Erythroblast (primary cell): ENCODE measurements at regions not wholly inside any gene's neighbourhood (a gene's known extent, or its start where the extent isn't known, plus 50 kb on each side); places are given as distances from the start of the nearest gene placed in this dataset.

Experiments used
- DNase-seq, 2 experiments: peaks; one replicate each; lab custom pipeline; 2025; lab: John Stamatoyannopoulos, UW
- GATA1 ChIP-seq: IDR thresholded peaks from 2 replicates; pipeline ENCODE4 v1.6.1; 2011; ENCODE audit warnings: low read depth, mild to moderate bottlenecking, control low read depth, low read length, moderate library complexity
- POLR2A ChIP-seq: IDR thresholded peaks from 2 replicates; pipeline ENCODE4 v1.6.1; 2011; ENCODE audit warnings: mild to moderate bottlenecking, low read length

DNA sequence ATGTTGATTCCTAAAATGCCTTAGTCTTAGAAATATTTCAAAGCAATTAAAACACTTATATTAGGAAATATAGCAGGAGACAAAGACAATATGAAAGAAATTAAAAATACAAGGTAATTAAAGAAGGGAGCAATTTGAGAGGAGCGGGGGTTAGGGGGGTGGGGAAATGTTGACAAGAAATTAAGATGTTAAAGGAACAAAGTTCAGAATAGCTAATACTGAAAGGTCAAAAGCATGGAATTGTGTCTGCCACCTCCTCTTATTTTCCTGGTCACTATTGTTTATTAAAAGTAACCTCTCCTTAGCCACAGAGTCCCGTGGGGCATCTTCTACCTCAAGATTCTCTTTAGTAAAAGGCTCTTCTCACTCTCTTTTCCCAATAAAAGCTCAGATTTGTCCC lies 244.1 kb downstream of the MREG start:
- TF ChIP-seq POLR2A (no peak), GATA1 (no peak)
- no peak for DNase-seq

DNA sequence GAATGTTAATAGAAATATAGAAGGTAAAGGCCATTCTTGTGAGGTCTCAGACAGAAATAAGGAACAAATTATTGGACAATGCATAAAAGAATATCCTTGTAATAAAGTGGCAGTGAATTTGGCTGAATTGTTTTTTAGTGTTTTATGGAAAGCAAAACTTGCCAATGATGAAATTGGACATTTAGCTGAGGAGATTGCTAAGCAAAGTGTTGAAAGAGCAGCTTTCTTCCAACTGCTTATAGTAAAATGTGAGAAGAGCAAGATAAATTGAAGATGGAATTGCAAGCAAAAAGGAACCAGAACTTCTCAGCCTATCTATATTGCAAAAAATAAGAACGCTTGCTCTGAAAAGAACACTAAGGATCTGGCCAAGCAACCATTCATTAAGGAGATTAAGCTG lies 245.7 kb downstream of the MREG start:
- DNase-seq = no peak
- TF ChIP-seq GATA1 (no peak), POLR2A (no peak)

DNA sequence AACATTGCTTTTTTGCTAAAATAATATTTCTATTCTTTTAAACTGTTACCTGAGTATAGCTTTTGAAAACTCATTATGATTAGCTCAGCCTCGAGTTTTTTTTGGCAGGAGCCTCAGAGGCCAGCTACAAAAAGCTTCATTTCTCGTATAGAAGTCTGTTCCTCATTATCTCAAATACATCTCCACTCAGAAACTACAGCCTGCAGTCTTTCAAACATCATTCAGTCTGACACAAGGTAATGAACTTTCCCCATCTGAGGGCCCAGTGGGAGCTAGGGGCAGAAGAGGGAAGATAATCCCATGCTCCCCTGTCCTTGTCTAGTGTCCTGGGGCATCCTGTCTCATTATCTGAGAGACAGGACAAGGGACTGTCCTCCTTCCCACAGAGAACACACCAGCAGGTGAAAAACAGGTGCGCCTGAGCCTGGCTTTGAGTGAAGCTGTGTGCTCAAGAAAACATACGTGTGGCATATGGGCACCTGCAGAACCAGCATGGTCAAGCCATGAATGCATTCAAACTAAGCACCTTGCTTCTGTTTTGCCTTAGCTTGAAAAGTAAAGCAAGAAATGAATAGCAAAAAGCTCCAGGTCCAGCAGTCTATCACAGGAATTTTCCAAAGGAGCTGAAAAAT lies 247.5 kb downstream of the MREG start:
- no peak for DNase-seq
- TF ChIP-seq GATA1 (no peak), POLR2A (no peak)

DNA sequence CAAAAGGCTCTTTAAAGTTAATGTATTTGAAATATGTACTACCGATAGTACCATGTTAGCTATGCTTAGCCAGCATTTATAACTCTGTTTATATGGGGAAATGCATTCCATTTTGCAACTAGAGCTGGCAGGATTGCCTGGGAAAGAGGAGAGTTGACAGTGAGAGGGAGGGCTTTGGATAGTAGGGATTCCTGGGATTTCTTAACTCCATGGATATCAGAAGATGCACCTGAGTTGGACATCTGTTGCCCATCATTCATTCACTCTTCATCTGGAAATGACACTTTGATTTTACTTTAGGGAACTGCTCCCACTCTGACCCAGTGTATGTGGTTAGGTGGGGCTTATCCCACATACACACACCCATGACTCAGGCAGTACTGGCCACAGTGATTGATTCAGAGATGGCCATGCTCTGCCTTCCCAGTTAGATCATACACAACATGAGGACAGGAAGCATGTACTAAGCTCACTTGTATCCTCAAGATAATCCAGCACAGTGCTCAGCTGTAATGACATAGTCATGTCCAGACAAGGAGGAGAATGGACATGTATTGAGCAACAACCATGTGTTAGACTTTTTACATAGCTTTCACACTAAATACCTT lies 248.8 kb downstream of the MREG start:
- TF ChIP-seq POLR2A = no peak
- no peak for TF ChIP-seq GATA1

DNA sequence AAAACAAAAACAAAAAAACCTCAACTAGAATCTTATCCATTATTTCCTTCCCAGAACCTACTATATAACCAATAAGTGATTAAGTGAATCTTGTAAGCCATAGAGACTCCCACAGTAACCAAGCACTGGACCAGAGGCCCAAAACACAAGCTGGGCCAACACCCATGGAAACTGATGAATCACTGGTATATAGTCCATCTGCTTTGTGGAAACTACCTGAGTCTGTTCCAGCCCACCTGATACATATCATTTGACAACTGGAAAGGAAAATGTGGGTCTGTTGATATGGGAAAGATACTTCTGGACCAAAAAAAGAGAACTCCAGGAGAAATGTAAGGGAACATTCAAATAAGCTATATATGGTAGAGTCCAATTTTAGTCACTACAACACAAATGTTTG lies 252.8 kb downstream of the MREG start:
- no peak for DNase-seq
- no peak for TF ChIP-seq POLR2A
- no peak for TF ChIP-seq GATA1

More for the DNA sequence above, 248.8 kb downstream of the MREG start:
- peak; percentile 5 to 22 for DNase-seq

DNA sequence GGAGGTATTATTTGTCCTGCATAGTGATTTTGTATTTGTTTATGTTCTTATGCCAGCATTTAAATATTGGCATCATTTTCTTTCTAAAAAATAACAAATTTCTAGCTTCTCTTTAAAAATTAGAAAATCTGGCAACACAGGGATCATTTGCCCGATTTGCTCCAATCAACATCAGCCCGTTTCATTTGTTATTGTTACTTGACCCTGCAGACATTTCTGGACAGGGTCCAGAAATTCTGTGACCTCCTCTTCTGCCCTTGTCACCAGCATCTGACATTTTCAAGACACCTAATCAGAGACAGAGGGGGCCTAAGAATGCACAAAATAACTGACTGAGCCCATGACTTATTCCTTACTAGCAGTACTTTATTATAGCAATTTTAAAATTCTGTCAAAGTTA lies 253.3 kb downstream of the MREG start:
- no peak for DNase-seq
- TF ChIP-seq POLR2A (no peak), GATA1 (no peak)

DNA sequence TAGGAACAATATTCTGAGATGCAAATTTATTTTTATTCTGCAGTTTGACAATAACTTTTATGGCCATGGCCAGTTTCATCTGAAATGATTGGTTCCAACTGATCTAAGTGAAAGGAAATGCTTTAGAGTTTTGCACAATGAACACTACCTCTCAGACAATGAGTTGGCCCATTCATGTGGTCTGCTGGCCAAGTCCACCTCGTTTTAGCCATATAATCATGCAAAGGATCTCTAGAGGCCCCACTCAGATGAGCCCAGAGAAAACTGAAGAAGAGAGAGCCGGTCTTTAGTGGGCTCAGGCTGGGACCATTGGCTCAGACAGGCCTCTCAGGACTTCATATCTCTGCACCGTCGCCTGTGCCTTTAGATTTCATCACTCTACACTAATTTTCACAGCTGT lies 254.7 kb downstream of the MREG start:
- TF ChIP-seq POLR2A = no peak
- TF ChIP-seq GATA1 = no peak
- DNase-seq = no peak

DNA sequence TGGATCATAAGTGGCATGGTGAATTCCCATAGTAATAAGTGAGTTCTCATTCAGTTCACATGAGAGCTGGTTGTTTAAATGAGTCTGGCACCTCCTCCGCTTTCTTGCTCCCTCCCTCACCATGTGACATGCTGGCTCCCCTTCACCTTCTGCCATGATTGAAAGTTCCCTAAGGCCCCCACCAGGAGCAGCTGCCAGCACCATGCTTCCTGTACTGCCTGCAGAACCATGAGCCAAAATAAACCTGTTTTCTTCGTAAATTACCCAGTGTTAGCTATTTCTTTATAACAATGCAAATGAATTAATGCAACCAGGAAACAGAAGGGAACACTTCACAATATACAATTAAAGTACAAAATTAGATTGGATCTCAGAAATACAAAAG lies 257.0 kb downstream of the MREG start:
- DNase-seq = no peak
- TF ChIP-seq GATA1 = no peak
- TF ChIP-seq POLR2A = no peak

DNA sequence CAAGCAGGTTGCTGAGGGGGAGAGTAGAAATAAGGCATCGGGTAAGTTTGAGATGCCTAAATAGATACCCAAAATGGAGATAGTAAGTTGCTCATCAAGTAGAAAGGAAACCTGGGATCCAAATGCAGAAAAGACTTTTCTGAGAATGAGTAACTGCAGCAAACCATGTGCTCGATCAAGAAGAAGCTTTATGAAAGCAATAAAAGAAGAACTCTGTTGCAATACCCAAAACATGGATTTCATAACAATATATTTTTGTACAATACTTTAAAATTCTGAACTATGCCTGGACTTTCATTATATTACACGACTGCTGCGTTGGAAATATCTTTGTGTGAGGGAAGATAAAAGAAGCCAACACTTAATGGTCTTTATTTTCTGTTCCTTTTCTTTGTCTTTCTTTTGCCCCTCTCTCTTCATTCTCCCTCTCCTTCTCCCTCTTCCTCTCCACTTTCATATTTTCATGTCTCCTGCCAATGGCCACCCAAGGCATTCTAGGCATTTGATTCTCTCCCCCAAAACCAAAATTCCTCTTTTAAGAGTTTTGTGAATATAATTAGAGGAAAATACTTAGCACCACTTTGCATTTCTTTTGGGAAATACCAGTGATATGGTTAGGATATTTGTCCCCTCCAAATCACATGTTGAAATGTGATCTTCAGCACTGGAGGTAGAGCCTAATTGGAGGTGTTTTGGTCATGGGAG lies 257.6 kb downstream of the MREG start:
- TF ChIP-seq POLR2A = no peak
- TF ChIP-seq GATA1 = no peak
- DNase-seq = no peak

DNA sequence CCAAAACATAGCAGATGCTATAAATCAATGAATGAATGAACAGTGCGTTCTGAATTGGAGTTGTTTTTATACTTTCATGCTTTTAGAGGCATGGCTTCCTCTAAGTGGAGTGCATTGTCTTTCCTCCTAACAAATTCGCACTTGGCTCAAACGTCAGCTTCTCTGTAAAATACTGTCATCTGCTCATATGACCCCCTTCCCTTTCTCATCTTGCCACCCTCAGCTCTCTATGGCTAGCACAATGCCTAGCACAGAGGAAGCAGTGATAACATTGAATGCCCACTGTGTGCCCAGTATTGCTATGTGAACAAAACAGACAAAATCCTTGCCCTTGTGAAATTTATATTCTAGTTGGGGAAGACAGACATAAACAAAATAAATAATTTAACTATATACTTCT lies 258.8 kb downstream of the MREG start:
- TF ChIP-seq POLR2A = no peak
- TF ChIP-seq GATA1 = no peak
- no peak for DNase-seq

DNA sequence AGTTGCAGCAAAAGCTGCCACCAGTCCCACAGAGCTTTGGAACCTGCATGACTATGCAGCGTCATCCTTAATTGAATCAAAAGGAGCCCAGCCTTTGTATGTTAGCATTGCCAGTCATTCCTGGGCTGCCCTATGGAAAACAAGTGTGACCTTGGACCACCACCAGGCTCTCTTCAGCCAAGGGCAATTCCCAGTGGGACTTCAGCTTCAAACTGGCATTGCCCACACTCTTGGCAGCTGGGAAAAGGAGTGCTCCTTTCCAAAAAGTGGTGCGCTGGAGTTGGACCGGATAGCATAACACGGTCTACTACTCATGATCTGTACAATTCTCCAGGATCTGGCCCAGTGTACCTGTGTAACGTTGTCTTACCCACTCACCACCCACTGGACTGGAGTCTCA lies 259.5 kb downstream of the MREG start:
- no peak for DNase-seq
- TF ChIP-seq POLR2A (no peak), GATA1 (no peak)

DNA sequence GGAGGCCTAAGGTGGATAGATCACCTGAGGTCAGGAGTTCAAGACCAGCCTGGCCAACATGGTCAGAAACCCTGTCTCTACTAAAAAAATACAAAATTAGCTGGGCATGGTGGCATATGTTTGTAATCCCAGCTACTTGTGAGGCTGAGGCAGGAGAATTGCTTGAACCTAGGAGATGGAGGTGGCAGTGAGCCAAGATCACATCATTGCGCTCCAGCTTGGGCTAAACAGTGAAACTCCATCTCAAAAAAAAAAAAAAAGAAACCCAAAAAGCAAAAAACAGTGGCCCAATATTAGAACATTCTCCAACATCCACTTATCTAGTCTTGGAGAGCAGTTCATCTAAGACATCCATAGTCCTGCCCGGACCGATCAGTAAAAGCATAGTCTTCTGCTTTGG lies 260.4 kb downstream of the MREG start:
- DNase-seq = no peak
- TF ChIP-seq GATA1 (no peak), POLR2A (no peak)

DNA sequence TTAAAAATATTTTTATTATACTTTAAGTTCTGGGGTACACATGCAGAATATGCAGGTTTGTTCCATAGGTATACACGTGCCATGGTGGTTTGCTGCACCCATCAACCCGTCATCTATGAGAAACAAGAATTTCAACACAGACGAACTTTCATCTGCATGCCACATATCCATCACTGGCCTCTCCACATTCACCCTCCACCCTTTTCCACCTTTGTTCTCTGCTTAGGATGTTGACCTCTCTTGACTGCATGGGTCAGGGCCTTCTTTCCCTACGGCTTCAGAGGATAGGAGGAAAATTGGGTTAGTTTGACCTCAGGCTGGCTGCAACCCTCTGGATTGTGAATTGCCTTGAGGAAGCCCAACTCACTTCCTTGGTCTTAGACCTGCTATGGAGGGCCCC lies 260.9 kb downstream of the MREG start:
- TF ChIP-seq GATA1 (no peak), POLR2A (no peak)
- DNase-seq = no peak

DNA sequence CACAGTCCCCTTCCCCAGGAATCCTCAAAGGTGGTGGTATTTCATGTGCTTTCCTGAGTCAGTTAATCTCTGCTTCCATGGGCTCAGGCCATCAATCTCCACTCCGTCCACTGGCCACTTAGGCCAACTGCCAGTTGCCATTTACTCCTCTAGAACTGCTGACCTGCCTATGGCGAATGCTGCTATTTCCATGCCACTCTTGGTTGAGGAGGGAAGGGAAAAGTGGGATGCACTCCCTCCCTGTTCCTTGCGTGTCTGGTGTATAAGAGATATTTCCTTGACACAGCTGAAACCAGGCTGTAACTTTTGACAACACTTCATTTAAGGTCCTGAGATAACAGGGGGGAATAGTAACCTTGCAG lies 261.5 kb downstream of the MREG start:
- DNase-seq = no peak
- TF ChIP-seq GATA1 (no peak), POLR2A (no peak)
